Pancreas (tissue), 10 donors: ENCODE measurements at regions not wholly inside any gene's neighbourhood (a gene's known extent, or its start where the extent isn't known, plus 50 kb on each side); places are given as distances from the start of the nearest gene placed in this dataset.

Experiments
- ATAC-seq, 4 donors: fragments of 200-7000 bp; cut with Tn5 transposase; one replicate each; pipeline versions ENCODE4 v1.8.0 to v1.9.1; 2020; ENCODE audit warnings: mild to moderate bottlenecking in 4 of 4, moderate library complexity in 4 of 4
- DNase-seq, 6 donors: peaks; one replicate each; pipeline ENCODE4 v3.0.0-alpha.2; 2020
- FAIRE-seq: peaks from 2 replicates; lab custom pipeline; 2012; peaks lifted over from hg19 to GRCh38; lab: Jason Lieb, UNC
- H3K27ac ChIP-seq, 4 donors: fragments of 200-600 bp; sonication (generic); 1 replicate in 3 of 4; 2 replicates in 1 of 4; pipeline versions ENCODE4 v1.5.0 to v1.8.0; 2020
- H3K27me3 ChIP-seq, 4 donors: fragments of 200-600 bp; one replicate each; pipeline ENCODE4 v1.8.0; 2021
- H3K36me3 ChIP-seq, 3 donors: fragments of 200-600 bp; sonication (generic) in 1 of 3; one replicate each; pipeline versions ENCODE4 v1.5.0 to v1.8.0; 2020 to 2021
- H3K4me1 ChIP-seq, 3 donors: fragments of 200-600 bp; one replicate each; pipeline ENCODE4 v1.8.0; 2021
- H3K4me3 ChIP-seq, 4 donors: fragments of 200-600 bp; sonication (generic) in 2 of 4; one replicate each; pipeline versions ENCODE4 v1.5.0 to v1.8.0; 2020 to 2021
- H3K9me3 ChIP-seq, 4 donors: fragments of 200-600 bp; one replicate each; pipeline ENCODE4 v1.8.0; 2021
- CTCF ChIP-seq, 4 donors: fragments of 200-600 bp; sonication (generic) in 3 of 4; IDR thresholded peaks; one replicate each; pipeline versions ENCODE4 v1.5.0 to v1.8.0; 2021; ENCODE audit warnings: antibody characterized with exemption in 4 of 4
- WGBS, 2 donors: extraction: QIAGEN DNeasy Blood & Tissue Kit; methylation state at CpG; one replicate each; pipeline ENCODE4 v1.1.7; 2013; 5-methylcytosine and 5-hydroxymethylcytosine counted together
- intact Hi-C, 3 donors: fragments of 100-400 bp; cut with DNase I; formaldehyde crosslinking; loops; one replicate each; pipeline versions ENCODE4 v1.11.1 to v1.14.2; 2022
- donor health status: healthy with polysubstance abuse.
- donor health status: DM: no; HTN: no; CAD: no; lungs with moderate emphysema.
- donor health status: DM: no; HTN: no; CAD: no.
- donor health status: control.
- donor health status: control.
- donor health status: Bipolar disorder and iron deficiency.
- donor health status: DM: yes; HTN: yes; CAD: no.
- donor health status: DM: no; HTN: no; CAD: no.
- donor health status: DM: no; HTN: no; CAD: no.
- donor health status: DM: yes; HTN: yes; CAD: no.

DNA sequence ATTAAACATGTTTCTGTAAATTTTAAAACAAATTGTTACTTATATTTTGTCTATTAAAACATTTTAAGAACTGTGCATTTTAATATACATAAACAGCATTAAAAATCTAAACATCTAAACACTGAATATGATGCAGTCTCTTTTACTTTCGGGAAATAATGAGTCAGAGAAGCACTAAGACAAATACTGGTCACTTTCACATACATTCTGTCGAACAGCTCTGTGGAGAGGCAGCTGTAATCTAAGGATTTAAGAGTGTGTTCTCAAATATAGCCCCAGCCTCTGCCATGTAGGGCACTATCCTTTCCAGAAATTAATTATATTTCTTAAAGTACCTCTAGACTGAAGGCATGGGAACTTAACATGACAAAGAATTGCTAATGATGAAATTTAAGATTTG, 89.6 kb upstream of the PTGFR start:
- FAIRE-seq, result no peak
- 51 to 54% methylated on average over 2 of the region's 2 CpGs for WGBS, 2 donors
- no peak for ATAC-seq
- no peaks in the 10 kb centered on the region for H3K4me1 ChIP-seq
- no peaks in the 10 kb centered on the region for H3K9me3 ChIP-seq
- H3K27ac ChIP-seq, result no peak overlapping the region
- H3K4me3 ChIP-seq, result no peak overlapping the region
- DNase-seq, result no peak
- intact Hi-C loops, result no loop called here
- TF ChIP-seq CTCF (IDR thresholded peaks at IDR 0.05), result no peak
- H3K27me3 ChIP-seq, result no peaks in the 10 kb centered on the region
- H3K36me3 ChIP-seq, result no peaks in the 10 kb centered on the region

DNA sequence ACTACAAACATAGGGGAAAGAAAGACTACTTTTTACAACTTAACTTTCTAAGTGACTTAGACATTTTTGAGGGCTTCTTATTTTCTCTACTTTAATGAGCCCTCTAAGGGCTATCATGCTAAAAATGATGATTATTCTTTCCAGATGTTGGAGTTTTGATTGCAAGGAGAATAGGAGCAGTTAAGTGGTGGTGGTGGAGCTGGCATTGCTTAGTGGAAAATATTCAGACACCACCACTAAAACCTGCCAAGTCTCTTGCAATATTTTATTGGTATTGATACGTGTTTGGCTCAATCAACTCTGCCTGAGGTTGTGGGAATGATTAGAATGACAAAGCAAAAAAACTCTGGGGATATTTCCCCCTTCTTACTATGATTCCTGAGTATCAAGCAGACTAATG, 82.6 kb upstream of the PTGFR start:
- H3K9me3 ChIP-seq, result no peaks in the 10 kb centered on the region
- no peak overlapping the region for H3K27ac ChIP-seq
- ATAC-seq (no peak), DNase-seq (no peak), FAIRE-seq (no peak)
- WGBS, 2 donors, result 63 to 69% methylated on average over 1 of the region's 1 CpG
- intact Hi-C loops, result no loop called here
- H3K4me3 ChIP-seq, result no peak overlapping the region
- H3K27me3 ChIP-seq, result no peaks in the 10 kb centered on the region
- H3K36me3 ChIP-seq, result no peaks in the 10 kb centered on the region
- no peak for TF ChIP-seq CTCF (IDR thresholded peaks at IDR 0.05)
- no peaks in the 10 kb centered on the region for H3K4me1 ChIP-seq

DNA sequence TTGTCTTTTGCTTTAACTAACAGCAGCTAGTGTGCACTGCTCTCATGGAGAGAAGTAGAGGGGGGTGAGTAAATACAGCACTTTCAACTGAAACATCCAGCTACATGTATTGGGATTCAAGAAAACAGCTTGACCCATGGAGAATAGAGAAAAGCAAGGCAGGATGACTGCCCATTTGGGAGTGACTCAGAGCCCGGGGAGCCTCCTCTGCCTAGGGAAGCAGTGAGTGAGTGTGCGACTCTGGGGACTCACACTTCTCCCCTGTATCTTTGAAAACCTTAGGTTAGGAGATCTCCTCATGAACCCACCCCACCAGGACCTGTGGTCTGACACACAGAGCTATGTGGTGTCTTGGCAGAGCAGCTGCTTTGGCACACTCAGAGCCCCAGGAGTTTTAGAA, 82.0 kb upstream of the PTGFR start:
- H3K27ac ChIP-seq, result no peak overlapping the region
- H3K27me3 ChIP-seq, result no peaks in the 10 kb centered on the region
- TF ChIP-seq CTCF (IDR thresholded peaks at IDR 0.05), result no peak
- intact Hi-C loops, result no loop called here
- H3K4me1 ChIP-seq, result no peaks in the 10 kb centered on the region
- DNase-seq, result no peak
- no peak for FAIRE-seq
- no peaks in the 10 kb centered on the region for H3K9me3 ChIP-seq
- H3K4me3 ChIP-seq, result no peak overlapping the region
- no peak for ATAC-seq
- no peaks in the 10 kb centered on the region for H3K36me3 ChIP-seq
- 77 to 85% methylated on average over 2 of the region's 2 CpGs for WGBS, 2 donors

DNA sequence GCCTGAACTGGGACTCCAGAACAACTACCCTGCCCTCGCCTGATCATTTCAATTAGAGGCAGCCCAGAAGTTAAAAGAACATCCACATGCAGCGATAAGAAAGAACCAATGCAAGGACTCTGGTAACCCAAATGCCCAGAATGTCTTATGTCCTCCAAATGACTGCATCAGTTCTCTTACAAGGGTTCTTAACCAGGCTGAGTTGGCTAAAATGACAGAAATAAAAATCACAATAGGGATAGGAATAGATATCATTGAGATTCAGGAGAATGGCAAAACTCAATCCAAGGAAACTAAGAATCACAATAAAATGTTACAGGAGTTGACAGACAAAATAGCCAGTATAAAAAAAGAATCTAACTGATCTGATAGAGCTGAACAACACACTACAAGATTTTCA, 80.1 kb upstream of the PTGFR start:
- Histone ChIP-seq H3K4me1 (no peaks in the 10 kb centered on the region), H3K27me3 (no peaks in the 10 kb centered on the region), H3K36me3 (no peaks in the 10 kb centered on the region), H3K27ac (no peak overlapping the region), H3K4me3 (no peak overlapping the region), H3K9me3 (no peaks in the 10 kb centered on the region)
- ATAC-seq (no peak), DNase-seq (no peak), FAIRE-seq (no peak)
- WGBS, 2 donors, result 75 to 91% methylated on average over 2 of the region's 2 CpGs
- intact Hi-C loops, result no loop called here
- TF ChIP-seq CTCF (IDR thresholded peaks at IDR 0.05), result no peak

DNA sequence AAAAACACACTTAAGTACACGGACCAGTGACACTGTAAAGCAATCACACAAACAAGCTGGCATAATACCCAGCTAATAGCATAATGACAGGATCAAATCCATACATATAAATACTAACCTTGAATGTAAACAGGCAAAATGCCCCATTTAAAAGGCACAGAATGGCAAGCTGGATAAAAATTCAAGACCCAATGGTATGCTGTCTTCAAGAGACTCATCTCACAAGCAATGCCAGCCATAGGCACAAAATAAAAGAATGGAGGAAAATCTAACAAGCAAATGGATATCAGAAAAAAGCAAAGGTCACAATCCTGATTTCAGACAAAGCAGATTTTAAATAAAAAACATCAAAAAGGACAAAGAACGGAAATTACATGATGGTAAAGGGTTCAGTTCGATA, 79.1 kb upstream of the PTGFR start:
- intact Hi-C loops, result no loop called here

More for the DNA sequence above, 79.1 kb upstream of the PTGFR start:
- Histone ChIP-seq H3K27ac (no peak overlapping the region), H3K27me3 (no peaks in the 10 kb centered on the region), H3K4me1 (no peaks in the 10 kb centered on the region), H3K4me3 (no peak overlapping the region), H3K36me3 (no peaks in the 10 kb centered on the region), H3K9me3 (no peaks in the 10 kb centered on the region)
- DNase-seq (no peak), FAIRE-seq (no peak), ATAC-seq (no peak)
- WGBS, 2 donors, result 38 to 50% methylated on average over 3 of the region's 3 CpGs
- no peak for TF ChIP-seq CTCF (IDR thresholded peaks at IDR 0.05)
